Stimulated activated CD4-positive, alpha-beta T cell treated with anti-CD3 and anti-CD28 coated beads, Interleukin-2, amount 100 ng/mL, for 24 hours (primary cell): ENCODE measurements at regions not wholly inside any gene's neighbourhood (a gene's known extent, or its start where the extent isn't known, plus 50 kb on each side); places are given as distances from the start of the nearest gene placed in this dataset.
"Not testable (repeated sequence)": the region's sequence is repeated elsewhere in the genome, so short reads cannot be mapped to it uniquely, and the experiment has no call there.

Experiments
- DNase-seq, 2 donors: peaks; one replicate each; pipeline ENCODE4 v3.0.0-alpha.2; 2020

GRCh38 chr20:22691369-22692118 is 107.2 kb upstream of the FOXA2 start:
- peak; percentile 38 to 55 for DNase-seq

GRCh38 chr20:22692119-22692475 is 107.7 kb upstream of the FOXA2 start:
- DNase-seq, result no peak

- DNase-seq, result not testable (repeated sequence)
Measured at GRCh38 chr20:22692620-22693019, 108.2 kb upstream of the FOXA2 start.

GRCh38 chr20:22696759-22697158 is 112.4 kb upstream of the FOXA2 start:
- no peak for DNase-seq

- DNase-seq, result no peak
Measured at GRCh38 chr20:22698259-22698842, 114.0 kb upstream of the FOXA2 start.

GRCh38 chr20:22699396-22699795 is 115.0 kb upstream of the FOXA2 start:
- DNase-seq, result no peak

- no peak for DNase-seq
Measured at GRCh38 chr20:22700367-22700766, 116.0 kb upstream of the FOXA2 start.

- DNase-seq, result no peak
Measured at GRCh38 chr20:22701679-22702308, 117.4 kb upstream of the FOXA2 start.

- DNase-seq, result no peak
Measured at GRCh38 chr20:22703843-22704242, 119.5 kb upstream of the FOXA2 start.

- DNase-seq, result no peak
Measured at GRCh38 chr20:22711971-22712755, 127.8 kb upstream of the FOXA2 start.

- DNase-seq, result no peak
Measured at GRCh38 chr20:22716821-22717351, 132.5 kb upstream of the FOXA2 start.

GRCh38 chr20:22717466-22717865 is 133.1 kb upstream of the FOXA2 start:
- DNase-seq, result no peak

- DNase-seq, result no peak
Measured at GRCh38 chr20:22719167-22719591, 134.8 kb upstream of the FOXA2 start.

- no peak for DNase-seq
Measured at GRCh38 chr20:22720206-22720605, 135.8 kb upstream of the FOXA2 start.

- no peak for DNase-seq
Measured at GRCh38 chr20:22722811-22723210, 138.4 kb upstream of the FOXA2 start.

- DNase-seq, result no peak
Measured at GRCh38 chr20:22723659-22724058, 139.3 kb upstream of the FOXA2 start.

- DNase-seq, result no peak
Measured at GRCh38 chr20:22728146-22728745, 143.9 kb upstream of the FOXA2 start.

- DNase-seq, result no peak
Measured at GRCh38 chr20:22729180-22729579, 144.8 kb upstream of the FOXA2 start.

GRCh38 chr20:22729616-22730236 is 145.4 kb upstream of the FOXA2 start:
- no peak for DNase-seq

- DNase-seq, result no peak
Measured at GRCh38 chr20:22732751-22733150, 148.4 kb upstream of the FOXA2 start.

GRCh38 chr20:22734946-22735647 is 150.7 kb upstream of the FOXA2 start:
- peak in 1 of 2 donors; percentile 2 for DNase-seq

- DNase-seq, result no peak
Measured at GRCh38 chr20:22740829-22741228, 156.5 kb upstream of the FOXA2 start.
